Chondrocyte (in vitro differentiated cells): ENCODE measurements at regions not wholly inside any gene's neighbourhood (a gene's known extent, or its start where the extent isn't known, plus 50 kb on each side); places are given as distances from the start of the nearest gene placed in this dataset.

Experiments used
- DNase-seq: peaks from one replicate; pipeline ENCODE4 v3.0.0; 2021; ENCODE audit warnings: mixed read lengths, low spot score
- H3K27ac Mint-ChIP-seq: one replicate; pipeline ENCODE4 v1.8.0; 2021; ENCODE audit warnings: mild to moderate bottlenecking, moderate library complexity, mixed read lengths; ENCODE audit not compliant: unreplicated experiment
- H3K27me3 Mint-ChIP-seq: 2 replicates; pipeline ENCODE4 v1.8.0; 2021; ENCODE audit warnings: low read depth, mixed read lengths
- H3K36me3 Mint-ChIP-seq: 2 replicates; pipeline ENCODE4 v1.8.0; 2021; ENCODE audit warnings: low read depth, mixed read lengths
- H3K4me1 Mint-ChIP-seq: 2 replicates; pipeline ENCODE4 v1.8.0; 2021; ENCODE audit warnings: low read depth, mild to moderate bottlenecking, mixed read lengths
- H3K4me3 Mint-ChIP-seq: one replicate; pipeline ENCODE4 v1.8.0; 2021; ENCODE audit warnings: mild to moderate bottlenecking, moderate library complexity, mixed read lengths; ENCODE audit not compliant: unreplicated experiment
- H3K9me3 Mint-ChIP-seq: 2 replicates; pipeline ENCODE4 v1.8.0; 2021; ENCODE audit warnings: low read depth, mixed read lengths
- TF ChIP-seq, protein P1 (sequence below): fragments of 200-600 bp; sonication (generic); IDR thresholded peaks from 2 replicates; pipeline ENCODE4 v1.5.0; 2021; ENCODE audit warnings: antibody characterized with exemption, mild to moderate bottlenecking, moderate library complexity

DNA sequence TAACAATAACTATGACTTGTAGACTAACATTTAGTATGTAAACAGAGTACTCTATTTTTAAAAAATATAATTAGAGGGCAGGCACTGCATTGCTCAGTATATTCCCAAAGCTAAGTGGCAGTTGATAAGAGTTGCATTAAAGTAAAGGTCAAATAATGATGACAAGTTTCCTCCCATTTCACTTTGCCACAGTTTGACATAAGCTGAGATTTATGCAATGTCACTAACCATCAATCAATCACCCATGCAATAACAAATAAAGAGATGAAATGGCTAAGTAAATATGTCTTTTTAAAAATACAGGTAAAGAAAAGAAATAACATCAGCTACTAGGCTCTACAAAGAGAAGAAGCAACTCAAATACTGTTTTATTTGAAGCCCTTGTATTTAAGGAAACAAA, 673.4 kb downstream of the PCDH18 start:
- TF ChIP-seq, protein P1, sequence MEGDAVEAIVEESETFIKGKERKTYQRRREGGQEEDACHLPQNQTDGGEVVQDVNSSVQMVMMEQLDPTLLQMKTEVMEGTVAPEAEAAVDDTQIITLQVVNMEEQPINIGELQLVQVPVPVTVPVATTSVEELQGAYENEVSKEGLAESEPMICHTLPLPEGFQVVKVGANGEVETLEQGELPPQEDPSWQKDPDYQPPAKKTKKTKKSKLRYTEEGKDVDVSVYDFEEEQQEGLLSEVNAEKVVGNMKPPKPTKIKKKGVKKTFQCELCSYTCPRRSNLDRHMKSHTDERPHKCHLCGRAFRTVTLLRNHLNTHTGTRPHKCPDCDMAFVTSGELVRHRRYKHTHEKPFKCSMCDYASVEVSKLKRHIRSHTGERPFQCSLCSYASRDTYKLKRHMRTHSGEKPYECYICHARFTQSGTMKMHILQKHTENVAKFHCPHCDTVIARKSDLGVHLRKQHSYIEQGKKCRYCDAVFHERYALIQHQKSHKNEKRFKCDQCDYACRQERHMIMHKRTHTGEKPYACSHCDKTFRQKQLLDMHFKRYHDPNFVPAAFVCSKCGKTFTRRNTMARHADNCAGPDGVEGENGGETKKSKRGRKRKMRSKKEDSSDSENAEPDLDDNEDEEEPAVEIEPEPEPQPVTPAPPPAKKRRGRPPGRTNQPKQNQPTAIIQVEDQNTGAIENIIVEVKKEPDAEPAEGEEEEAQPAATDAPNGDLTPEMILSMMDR, result no peak
- H3K4me3 Mint-ChIP-seq, result no peak overlapping the region
- H3K27me3 Mint-ChIP-seq, result no peaks in the 10 kb centered on the region
- H3K4me1 Mint-ChIP-seq, result peaks cover 6% of the 10 kb centered on the region
- no peak overlapping the region for H3K27ac Mint-ChIP-seq
- H3K36me3 Mint-ChIP-seq, result peaks cover 2% of the 10 kb centered on the region
- H3K9me3 Mint-ChIP-seq, result peaks cover 7% of the 10 kb centered on the region
- DNase-seq, result no peak

GRCh38 chr4:136855886-136856285, 676.4 kb downstream of the PCDH18 start:
- DNase-seq, result no peak
- Mint-ChIP-seq H3K36me3 (peaks cover 2% of the 10 kb centered on the region), H3K27me3 (no peaks in the 10 kb centered on the region), H3K4me3 (no peak overlapping the region), H3K9me3 (peaks cover 7% of the 10 kb centered on the region), H3K27ac (no peak overlapping the region), H3K4me1 (no peaks in the 10 kb centered on the region)
- TF ChIP-seq, protein P1, result no peak

DNA sequence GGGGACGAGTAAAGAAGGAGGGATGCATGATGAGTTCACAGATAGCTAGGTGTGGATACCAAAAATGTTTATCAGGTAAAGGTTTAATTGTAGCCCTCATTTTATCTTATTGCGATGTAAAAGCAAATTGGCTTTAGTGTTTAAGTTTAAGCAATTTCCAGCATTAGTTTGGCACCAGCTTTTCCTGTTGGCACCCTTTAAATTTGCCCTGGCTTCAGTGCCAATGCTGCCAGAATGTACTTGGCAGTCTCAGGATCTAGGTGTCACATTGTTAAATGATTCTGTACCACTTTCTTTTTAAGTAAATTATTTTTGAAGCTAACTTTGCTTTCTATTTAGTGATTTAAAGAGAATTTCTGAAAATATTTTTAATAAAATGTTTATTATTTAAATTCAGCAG, 681.8 kb downstream of the PCDH18 start:
- Mint-ChIP-seq H3K4me3 (no peak overlapping the region), H3K27ac (no peak overlapping the region), H3K36me3 (peaks cover 12% of the 10 kb centered on the region), H3K9me3 (peaks cover 30% of the 10 kb centered on the region), H3K27me3 (no peaks in the 10 kb centered on the region), H3K4me1 (no peaks in the 10 kb centered on the region)
- DNase-seq, result no peak
- TF ChIP-seq, protein P1, result no peak

DNA sequence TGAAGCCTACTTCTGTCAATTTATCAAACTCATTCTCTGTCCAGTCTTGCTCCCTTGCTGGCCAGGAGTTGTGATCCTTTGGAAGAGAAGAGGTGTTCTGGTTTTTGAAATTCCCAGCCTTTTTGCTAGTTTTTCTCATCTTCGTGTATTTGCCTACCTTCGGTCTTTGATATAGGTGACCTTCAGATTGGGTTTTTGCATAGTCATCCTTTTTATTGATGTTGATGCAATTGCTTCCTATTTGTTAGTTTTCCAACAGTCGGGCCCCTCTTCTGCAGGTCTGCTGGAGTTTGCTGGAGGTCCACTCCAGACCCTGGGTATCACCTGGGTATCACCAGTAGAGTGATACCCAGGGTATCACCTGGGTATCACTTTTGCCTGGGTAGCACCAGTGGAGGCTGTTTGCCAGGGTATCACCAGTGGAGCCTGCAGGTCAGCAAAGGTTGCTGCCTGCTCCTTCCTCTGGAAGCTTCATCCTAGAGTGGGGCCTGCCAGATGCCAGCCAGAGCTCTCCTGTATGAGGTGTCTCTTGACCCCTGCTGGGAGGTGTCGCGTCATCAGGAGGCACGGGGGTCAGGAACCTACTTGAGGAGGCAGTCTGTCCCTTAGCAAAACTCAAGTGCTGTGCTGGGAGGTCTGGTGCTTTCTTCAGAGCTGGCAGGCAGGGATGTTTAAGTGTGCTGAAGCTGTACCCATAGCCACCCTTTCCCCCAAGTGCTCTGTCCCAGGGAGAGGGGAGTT, 684.2 kb downstream of the PCDH18 start:
- H3K36me3 Mint-ChIP-seq, result peaks cover 10% of the 10 kb centered on the region
- H3K27ac Mint-ChIP-seq, result no peak overlapping the region
- H3K9me3 Mint-ChIP-seq, result peaks cover 31% of the 10 kb centered on the region
- H3K4me1 Mint-ChIP-seq, result no peaks in the 10 kb centered on the region
- no peak overlapping the region for H3K4me3 Mint-ChIP-seq
- peak; percentile 74 for DNase-seq
- no peaks in the 10 kb centered on the region for H3K27me3 Mint-ChIP-seq
- TF ChIP-seq, protein P1, result no peak

GRCh38 chr4:136841526-136841925, 690.8 kb downstream of the PCDH18 start:
- Mint-ChIP-seq H3K4me3 (no peak overlapping the region), H3K27me3 (no peaks in the 10 kb centered on the region), H3K9me3 (peaks cover 21% of the 10 kb centered on the region), H3K4me1 (no peaks in the 10 kb centered on the region), H3K36me3 (peaks cover 6% of the 10 kb centered on the region), H3K27ac (no peak overlapping the region)
- TF ChIP-seq, protein P1, result no peak
- DNase-seq, result no peak
